NCI-H1092 (cell line): ENCODE measurements at regions not wholly inside any gene's neighbourhood (a gene's known extent, or its start where the extent isn't known, plus 50 kb on each side); places are given as distances from the start of the nearest gene placed in this dataset.
"Not testable (repeated sequence)": the region's sequence is repeated elsewhere in the genome, so short reads cannot be mapped to it uniquely, and the experiment has no call there.

Experiments used
- DNase-seq: peaks from one replicate; lab custom pipeline; 2025; lab: John Stamatoyannopoulos, UW

DNA sequence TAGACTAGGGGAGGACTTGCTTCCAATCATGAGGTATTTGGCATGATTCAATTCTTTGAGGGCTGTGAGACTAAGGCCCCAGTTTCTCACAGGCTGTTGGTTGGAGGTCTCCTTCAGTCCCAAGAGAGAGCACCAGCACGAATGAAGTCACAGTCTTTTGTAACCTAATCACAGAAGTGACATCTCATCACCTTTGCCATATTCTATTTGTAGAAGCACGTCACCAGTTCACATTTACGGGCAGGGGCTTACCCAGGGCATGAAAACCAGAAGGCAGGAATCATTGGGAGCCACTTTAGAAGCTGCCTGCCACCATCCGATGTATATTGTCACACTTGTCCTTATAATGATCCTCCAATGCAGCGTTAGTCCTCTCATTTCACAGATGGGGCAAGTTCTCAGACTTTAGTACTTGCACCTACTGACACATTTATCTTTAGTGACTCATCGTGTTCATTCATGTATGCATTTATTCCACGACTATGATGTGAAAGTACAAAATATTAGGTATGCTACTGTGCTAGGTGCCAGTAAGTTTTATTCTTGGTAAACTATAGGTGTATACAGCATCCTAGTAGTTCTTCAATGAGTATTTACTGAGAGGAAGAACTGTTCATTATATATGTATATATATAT lies 163.8 kb upstream of the PGRMC2 start:
- DNase-seq: no peak

DNA sequence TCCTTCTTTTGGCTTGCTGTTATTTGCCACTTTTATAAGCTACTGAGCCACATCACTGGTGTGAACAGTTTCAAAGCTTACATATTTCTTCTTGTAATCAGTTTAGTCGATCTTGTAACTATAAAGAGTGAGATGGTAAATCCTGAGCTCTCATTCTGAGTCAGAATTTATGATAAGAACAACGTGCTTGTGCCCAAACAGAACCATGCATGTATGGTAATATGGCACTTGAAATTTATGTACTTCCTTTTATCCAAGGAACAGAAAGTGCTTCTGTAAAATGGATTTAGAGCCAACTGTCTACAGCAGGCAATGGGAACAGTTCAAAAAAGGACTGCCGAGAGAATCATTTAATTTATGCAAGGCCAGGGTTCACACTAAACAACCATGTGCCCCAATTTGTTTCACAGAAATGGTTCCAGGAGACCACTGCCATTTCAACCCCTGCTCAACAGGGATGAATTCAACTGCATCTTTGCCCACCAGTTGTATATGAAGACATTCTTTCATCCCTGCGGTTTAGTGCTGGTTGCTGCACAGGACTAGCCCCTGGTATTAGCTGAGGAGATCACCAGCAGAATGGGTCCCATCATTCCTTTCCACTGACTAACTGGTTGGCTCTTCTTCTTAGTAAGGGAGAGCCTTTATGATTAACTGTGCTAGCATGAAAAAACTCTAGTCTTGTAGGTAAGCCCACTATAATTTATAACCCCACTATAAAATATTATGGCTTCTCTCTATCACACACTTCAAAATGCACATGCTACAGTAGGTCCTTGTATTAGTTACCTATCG lies 162.9 kb upstream of the PGRMC2 start:
- no peak for DNase-seq

DNA sequence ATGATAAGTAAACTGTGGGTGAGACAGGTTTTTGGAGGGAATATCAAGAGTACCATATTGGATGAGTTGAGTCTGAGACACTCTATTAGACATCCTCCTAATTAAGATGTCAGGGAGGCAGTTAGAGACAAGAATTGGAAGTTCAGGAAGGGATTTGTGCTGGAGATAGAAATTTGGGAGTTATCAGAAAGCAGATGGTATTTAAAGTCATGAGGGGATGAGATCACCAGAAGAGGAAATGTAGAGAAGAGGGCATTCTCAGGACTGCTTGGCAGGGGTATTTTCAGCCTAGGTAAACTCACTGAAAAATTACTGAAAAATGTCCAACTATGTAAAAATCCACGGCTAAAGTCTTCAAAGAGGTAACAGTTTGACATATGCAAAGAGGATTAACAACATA lies 161.6 kb upstream of the PGRMC2 start:
- DNase-seq: no peak

- DNase-seq: no peak
These were observed 157.1 kb upstream of the PGRMC2 start for GRCh38 chr4:128444544-128445302.

DNA sequence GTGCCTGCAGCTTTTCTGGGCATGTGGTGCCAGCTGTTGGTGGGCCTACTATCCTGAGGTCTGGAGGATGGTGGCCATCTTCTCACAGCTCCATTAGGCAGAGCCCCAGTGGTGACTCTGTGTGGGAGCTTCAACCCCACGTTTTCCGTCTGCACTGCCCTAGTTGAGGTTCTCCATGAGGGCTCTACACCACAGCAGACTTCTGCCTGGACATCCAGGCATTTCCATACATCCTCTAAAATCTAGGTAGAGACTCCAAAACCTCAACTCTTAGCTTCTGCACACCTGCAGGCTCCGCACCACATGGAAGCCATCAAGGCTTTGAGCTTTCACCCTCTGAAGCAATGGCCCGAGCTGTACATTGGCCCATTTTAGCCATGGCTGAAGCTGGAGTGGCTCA lies 153.3 kb upstream of the PGRMC2 start:
- DNase-seq: no peak

- DNase-seq: not testable (repeated sequence)
These were observed 149.4 kb upstream of the PGRMC2 start for GRCh38 chr4:128437023-128437422.

DNA sequence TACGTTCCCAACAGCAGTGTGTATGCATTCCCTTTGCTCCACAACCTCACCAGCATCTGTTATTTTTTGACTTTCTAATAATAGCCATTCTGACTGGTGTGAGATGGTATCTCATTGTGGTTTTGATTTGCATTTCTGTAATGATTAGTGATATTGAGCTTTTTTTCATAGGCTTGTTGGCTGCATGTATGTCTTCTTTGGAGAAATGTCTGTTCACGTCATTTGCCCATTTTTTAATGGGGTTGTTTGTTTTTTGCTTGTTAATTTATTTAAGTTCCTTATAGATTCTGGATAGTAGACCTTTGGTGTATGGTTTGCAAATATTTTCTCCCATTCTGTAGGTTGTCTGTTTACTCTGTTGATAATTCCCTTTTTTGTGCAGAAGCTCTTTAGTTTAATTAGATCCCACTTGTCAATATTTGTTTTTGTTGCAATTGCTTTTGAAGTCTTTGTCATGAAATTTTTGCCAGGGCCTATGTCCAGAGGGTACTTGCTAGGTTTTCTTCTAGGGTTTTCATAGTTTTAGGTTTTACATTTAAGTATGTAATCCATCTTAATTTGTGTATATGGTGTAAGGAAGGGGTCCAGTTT lies 141.5 kb upstream of the PGRMC2 start:
- not testable (repeated sequence) for DNase-seq

- no peak for DNase-seq
These were observed 140.8 kb upstream of the PGRMC2 start for GRCh38 chr4:128428397-128428796.

- no peak for DNase-seq
These were observed 140.3 kb upstream of the PGRMC2 start for GRCh38 chr4:128427832-128428366.

DNA sequence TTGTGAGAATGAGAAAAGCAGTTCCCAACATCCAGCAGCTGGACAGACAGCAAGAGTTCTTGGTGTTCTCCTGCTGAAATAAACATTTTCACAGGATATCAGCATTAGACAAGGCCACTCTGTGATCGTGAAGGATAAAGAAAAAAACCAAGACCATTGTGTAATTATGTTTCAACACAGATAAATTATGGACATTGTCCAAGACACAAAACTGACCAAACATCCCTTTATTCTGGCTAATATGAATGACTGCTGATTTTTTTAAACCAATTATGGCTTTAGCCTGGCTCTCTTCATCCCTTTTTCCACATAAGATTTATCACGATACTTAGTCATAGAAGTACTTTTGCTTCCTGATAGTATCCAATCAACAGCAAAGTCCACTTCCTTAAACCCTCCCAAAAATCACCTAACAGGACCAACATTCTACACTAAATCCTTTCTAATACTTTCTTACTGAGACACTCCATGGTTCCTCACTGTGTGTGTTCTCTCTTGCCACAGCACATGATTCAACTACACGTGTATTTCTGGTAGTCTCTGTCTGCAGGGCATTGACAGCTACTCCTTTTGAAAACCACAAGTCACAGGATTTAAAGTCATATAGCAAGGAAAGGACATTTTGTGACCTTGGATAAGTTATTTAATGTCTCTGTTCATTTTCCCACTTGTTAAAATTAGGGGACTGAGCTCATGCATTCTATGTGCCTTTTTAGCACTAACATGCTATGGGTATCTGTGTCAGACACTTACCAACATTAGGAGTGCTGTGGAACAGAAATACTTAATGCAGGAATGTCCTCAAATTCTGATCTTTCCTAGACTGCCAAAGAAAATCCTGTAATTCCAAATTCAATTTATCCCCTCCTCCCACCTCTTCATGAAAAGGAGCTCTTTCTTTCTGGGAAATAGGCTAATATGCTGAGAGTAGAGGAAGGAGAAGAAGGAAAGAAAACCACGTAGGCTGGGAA lies 137.2 kb upstream of the PGRMC2 start:
- DNase-seq: no peak

GRCh38 chr4:128422296-128422695 lies 134.7 kb upstream of the PGRMC2 start:
- DNase-seq: not testable (repeated sequence)

DNA sequence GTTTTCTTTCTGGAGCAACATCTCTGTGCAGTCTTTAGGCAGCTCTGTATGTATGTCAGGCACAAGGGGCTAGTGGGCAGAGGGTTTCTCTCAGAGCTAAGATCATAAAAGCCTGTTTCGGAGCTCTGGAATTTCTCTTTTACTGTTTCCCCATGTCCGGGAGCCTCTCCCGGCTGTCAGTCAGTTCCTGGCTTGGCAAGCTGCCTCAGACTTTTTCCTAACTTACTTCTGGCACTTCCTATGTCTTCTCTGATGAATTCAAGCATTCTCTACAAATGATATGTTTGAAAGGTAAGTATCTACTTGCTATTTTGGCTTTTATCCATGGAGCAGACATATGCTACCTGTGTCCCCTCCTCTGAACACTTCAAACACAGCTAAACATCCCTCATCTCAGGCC lies 129.3 kb upstream of the PGRMC2 start:
- DNase-seq: no peak

DNA sequence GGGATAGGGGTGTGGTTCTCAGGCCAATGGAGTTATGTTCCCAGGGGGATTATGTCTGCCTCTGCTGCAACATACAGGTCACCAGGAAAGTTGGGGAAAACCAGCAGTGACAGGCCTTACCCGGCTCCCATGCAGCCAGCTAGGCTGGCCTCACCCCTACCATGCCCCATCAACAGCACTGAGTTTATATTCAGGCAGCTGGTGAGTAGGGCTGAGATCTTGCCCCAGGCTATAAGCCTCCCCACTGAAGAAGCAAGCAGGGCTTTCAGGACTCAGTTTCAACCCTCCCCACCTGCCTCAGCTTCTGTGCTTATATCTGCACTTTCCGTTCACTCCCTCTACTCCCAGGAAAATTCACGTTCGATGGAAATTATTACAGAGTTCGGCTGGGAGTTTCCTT lies 122.4 kb upstream of the PGRMC2 start:
- no peak for DNase-seq

GRCh38 chr4:128403586-128403985 lies 116.0 kb upstream of the PGRMC2 start:
- DNase-seq: no peak

- DNase-seq: no peak
These were observed 107.2 kb upstream of the PGRMC2 start for GRCh38 chr4:128394778-128395177.

GRCh38 chr4:128393101-128393704 lies 105.6 kb upstream of the PGRMC2 start:
- DNase-seq: no peak

DNA sequence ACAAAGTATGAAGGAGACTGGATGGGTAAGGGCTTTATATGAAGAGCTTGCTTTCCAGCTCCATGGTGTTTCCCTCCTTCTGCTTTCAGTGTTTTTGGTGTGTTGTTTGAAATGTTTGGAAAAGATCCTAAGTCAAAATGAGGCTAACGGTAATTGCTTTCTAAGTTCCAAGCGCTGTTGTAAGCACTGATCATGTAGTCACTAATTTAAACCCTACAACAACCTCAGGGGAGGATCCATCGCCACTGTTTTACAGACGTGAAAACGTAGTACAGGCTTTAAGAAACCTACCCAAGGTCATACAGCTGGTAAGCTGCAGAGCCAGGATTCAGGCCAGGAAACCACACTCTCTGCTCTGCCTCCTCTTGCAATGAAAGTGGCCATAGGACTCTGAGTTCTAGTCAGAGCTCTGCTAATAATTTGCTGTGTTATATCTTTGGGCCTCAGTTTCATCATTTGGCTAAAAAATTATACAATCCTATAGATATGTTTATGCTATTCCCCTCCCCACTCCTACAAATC lies 102.9 kb upstream of the PGRMC2 start:
- no peak for DNase-seq

DNA sequence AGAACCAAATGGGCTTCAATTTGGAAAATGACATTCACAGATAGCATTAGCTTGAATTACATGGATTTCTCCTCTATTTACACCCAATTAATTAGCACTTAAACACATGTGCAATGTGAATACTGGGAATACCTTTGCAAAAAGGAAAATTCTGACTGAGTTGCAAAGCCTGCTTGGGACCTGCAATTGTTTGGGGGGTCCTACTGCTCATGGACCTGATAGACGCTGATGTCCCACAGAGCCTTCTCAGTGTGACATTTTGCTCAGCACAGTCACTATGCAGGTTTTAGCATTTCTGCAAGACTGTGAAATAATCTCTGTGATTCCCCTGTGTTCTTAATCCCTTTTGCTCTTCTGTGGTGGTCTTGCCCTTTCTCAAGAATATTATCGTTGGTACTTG lies 101.2 kb upstream of the PGRMC2 start:
- no peak for DNase-seq

- no peak for DNase-seq
These were observed 100.7 kb upstream of the PGRMC2 start for GRCh38 chr4:128388352-128388630.

DNA sequence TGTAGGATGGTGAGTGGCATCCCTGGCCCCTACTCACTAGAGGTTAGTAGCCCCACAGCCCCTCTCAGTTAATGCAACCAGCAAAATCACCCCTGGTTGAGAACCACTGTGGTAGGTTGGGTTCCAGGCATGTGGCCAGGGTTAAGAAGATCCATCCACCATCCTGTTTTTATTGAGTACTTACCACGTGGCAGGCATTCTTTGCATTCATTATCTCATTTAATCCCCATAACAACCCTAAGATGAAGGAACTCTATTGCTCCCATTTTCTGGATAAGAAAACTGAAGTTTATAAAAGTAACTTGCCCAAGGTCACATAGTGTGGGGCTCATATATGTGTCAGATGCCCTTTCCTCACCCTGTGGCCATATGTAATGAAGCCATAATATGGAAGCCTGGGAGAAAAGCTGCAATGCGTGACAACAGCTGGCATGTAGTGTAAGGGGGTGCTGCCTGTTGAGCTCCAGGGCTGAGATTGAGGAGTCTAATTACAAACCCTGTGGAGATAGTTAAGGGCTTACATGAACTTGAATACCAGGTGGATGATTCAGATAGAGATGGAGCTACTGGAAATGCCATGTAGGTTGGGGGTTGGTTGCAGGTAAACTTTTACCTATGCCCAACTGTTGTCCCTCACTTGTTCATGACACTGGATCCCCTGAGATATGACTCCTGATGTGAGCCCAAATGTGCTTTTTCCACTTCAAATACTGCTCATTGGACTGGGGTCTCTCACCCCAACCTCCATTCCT lies 100.2 kb upstream of the PGRMC2 start:
- no peak for DNase-seq
